ENCODE measurements at regions not wholly inside any gene's neighbourhood (a gene's known extent, or its start where the extent isn't known, plus 50 kb on each side); places are given as distances from the start of the nearest gene placed in this dataset.
A peak's percentile ranks its signal among the peaks of the same experiment; 100 is the strongest.
"Not testable (repeated sequence)": the region's sequence is repeated elsewhere in the genome, so short reads cannot be mapped to it uniquely, and the experiment has no call there.

DNA sequence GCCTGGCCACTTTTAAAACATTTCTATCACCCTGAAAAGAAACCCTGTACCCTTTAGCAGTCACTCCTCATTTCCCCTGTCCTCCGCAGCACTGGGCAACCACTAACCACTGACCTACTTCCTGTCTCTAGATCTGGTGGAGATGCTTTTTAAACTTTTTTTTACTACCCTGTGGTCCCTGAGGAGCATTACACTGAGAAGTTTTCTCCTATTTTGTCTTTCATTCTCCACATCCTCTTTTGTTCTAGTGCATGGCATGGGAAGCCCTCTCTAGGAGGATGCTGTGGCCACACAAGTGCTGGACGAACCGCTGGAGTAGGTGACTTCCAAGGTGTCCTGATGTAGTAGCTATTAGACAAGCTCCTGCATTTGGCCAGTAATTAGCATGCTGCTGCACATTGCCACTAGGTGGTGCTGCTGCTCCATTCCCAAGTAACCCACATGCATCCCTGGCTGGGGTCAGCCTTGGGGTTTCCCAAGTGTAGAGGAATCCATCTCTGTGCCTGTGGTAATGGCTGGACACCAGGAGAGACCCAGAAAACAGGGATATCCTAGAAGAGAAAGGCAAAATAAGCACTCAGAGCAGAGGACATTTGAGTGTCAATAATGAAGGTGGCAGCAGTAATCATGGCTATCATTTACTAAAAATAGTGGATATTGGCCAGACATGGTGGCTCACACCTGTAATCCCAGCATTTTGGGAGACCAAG lies 143.8 kb upstream of the CRHR1 start:
- Histone ChIP-seq H3K27ac (no peak overlapping the region), H3K4me3 (no peak overlapping the region), H3K36me3 (ENCODE audit: low read depth, missing control alignments) (no peaks in the 10 kb centered on the region), H3K9me3 (no peaks in the 10 kb centered on the region), H3K4me1 (no peaks in the 10 kb centered on the region), H3K27me3 (no peaks in the 10 kb centered on the region)
- WGBS, 2 donors: 30 to 48% methylated on average over 2 to 3 of the region's 3 CpGs
- intact Hi-C loops (cut with DNase I; ENCODE audit: low total_unique reads): loop anchor here (5.0 kb wide), 1 partner anchor 192 kb away; no protein-coding TSS in a partner anchor
- DNase-seq: peak; percentile 84
- no peak for TF ChIP-seq POLR2A (IDR thresholded peaks at IDR 0.05)
- TF ChIP-seq, protein P1, sequence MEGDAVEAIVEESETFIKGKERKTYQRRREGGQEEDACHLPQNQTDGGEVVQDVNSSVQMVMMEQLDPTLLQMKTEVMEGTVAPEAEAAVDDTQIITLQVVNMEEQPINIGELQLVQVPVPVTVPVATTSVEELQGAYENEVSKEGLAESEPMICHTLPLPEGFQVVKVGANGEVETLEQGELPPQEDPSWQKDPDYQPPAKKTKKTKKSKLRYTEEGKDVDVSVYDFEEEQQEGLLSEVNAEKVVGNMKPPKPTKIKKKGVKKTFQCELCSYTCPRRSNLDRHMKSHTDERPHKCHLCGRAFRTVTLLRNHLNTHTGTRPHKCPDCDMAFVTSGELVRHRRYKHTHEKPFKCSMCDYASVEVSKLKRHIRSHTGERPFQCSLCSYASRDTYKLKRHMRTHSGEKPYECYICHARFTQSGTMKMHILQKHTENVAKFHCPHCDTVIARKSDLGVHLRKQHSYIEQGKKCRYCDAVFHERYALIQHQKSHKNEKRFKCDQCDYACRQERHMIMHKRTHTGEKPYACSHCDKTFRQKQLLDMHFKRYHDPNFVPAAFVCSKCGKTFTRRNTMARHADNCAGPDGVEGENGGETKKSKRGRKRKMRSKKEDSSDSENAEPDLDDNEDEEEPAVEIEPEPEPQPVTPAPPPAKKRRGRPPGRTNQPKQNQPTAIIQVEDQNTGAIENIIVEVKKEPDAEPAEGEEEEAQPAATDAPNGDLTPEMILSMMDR (IDR thresholded peaks at IDR 0.05): peak; percentile 71 to 92 (median 82)

DNA sequence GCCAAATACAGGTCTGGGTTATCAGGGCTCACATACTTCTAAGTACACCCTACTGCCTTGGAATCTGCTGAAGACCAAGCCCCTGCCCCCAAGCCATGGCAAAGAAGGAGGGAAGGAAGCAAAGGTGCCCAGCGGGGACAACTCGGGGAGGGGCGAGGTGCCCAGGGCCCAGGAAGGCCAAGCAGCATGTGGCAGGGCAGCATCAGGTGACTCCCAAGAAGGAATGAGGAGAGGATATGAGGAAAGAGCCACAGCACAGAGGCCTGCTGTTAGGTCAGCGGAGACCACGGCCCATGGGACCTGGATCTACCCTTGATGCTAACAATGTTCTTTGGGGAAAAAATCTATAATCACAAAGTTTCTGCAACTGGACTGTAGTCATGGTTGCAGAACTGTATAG lies 142.6 kb upstream of the CRHR1 start:
- Histone ChIP-seq H3K27ac (no peak overlapping the region), H3K4me1 (no peaks in the 10 kb centered on the region), H3K27me3 (no peaks in the 10 kb centered on the region), H3K36me3 (ENCODE audit: low read depth, missing control alignments) (no peaks in the 10 kb centered on the region), H3K4me3 (no peak overlapping the region), H3K9me3 (no peaks in the 10 kb centered on the region)
- TF ChIP-seq, protein P1 (IDR thresholded peaks at IDR 0.05): no peak
- TF ChIP-seq POLR2A (IDR thresholded peaks at IDR 0.05): no peak
- no peak for DNase-seq
- 75 to 84% methylated on average over 5 of the region's 5 CpGs for WGBS, 2 donors
- intact Hi-C loops (cut with DNase I; ENCODE audit: low total_unique reads): loop anchor here (5.0 kb wide), 1 partner anchor 191 kb away; no protein-coding TSS in a partner anchor

DNA sequence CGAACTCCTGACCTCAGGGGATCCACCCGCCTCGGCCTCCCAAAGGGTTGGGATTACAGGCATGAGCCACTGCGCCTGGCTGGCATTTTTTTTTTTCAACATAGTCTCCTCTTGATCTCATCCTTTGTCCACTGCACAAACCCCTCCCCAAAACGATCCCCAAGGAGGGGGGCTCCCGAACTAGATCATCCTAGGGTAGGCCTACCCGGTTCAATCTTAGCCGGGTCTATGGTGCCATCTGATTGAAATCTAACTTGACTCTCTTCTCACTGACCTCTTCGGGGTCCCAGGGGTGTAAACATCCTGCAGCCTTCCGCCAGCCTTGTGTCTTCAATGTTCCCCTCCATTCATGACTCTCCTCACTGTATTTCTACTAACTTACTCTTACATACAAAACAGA lies 140.5 kb upstream of the CRHR1 start:
- H3K4me3 ChIP-seq: no peak overlapping the region
- H3K4me1 ChIP-seq: no peaks in the 10 kb centered on the region
- no peaks in the 10 kb centered on the region for H3K27me3 ChIP-seq
- H3K27ac ChIP-seq: no peak overlapping the region
- no peaks in the 10 kb centered on the region for H3K36me3 ChIP-seq (ENCODE audit: low read depth, missing control alignments)
- no peak for DNase-seq
- intact Hi-C loops (cut with DNase I; ENCODE audit: low total_unique reads): loop anchor here (5.0 kb wide), 1 partner anchor 189 kb away; no protein-coding TSS in a partner anchor
- TF ChIP-seq POLR2A (IDR thresholded peaks at IDR 0.05): no peak
- TF ChIP-seq, protein P1 (IDR thresholded peaks at IDR 0.05): no peak
- 88 to 91% methylated on average over 10 of the region's 10 CpGs for WGBS, 2 donors
- H3K9me3 ChIP-seq: no peaks in the 10 kb centered on the region

DNA sequence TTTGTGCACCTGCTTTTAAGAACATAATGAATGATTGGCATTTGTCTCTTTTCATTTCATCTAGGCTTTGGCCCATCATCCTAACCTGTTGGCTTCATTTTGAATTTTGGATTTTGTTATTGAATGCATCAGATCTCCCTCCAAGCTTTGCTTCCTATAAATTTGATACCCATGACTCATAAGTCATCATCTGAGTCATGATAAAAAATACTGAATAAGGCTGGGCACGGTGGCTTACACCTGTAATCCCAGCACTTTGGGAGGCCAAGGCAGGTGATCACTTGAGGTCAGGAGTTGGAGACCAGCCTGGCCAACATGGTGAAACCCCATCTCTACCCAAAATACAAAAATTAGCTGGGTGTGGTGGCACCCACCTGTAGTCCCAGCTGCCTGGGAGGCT lies 139.5 kb upstream of the CRHR1 start:
- not testable (repeated sequence) for H3K4me1 ChIP-seq; DNase-seq; H3K27ac ChIP-seq; H3K4me3 ChIP-seq; H3K27me3 ChIP-seq; H3K9me3 ChIP-seq; H3K36me3 ChIP-seq (ENCODE audit: low read depth, missing control alignments)
- WGBS, 2 donors: 81 to 88% methylated on average over 1 of the region's 1 CpG
- intact Hi-C loops (cut with DNase I; ENCODE audit: low total_unique reads): loop anchor here (5.0 kb wide), 1 partner anchor 188 kb away; no protein-coding TSS in a partner anchor

DNA sequence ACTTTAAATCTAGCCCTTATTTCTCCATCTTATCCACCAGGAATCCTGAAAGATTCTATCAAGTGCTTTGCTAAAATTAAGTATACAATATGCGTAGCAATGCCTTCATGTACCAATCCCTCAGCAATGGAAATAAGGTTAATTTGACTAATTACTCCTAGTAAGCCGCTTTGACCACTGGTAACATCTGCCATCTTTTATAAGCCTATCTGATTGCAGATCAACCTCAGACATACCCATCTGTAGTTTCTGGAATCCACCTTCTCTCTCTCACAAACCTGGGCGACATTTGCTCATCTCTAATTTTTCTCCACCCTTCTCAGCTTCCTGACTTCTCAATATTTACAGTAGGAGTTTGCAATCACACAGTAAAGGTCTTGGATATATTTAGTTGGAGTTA lies 138.8 kb upstream of the CRHR1 start:
- Histone ChIP-seq H3K4me1 (no peaks in the 10 kb centered on the region), H3K27ac (no peak overlapping the region), H3K4me3 (no peak overlapping the region), H3K36me3 (ENCODE audit: low read depth, missing control alignments) (no peaks in the 10 kb centered on the region), H3K9me3 (no peaks in the 10 kb centered on the region), H3K27me3 (no peaks in the 10 kb centered on the region)
- no peak for DNase-seq
- WGBS, 2 donors: 93 to 94% methylated on average over 3 of the region's 3 CpGs
- intact Hi-C loops (cut with DNase I; ENCODE audit: low total_unique reads): no loop called here
- TF ChIP-seq, protein P1 (IDR thresholded peaks at IDR 0.05): no peak
- TF ChIP-seq POLR2A (IDR thresholded peaks at IDR 0.05): no peak

Measured in testis (tissue), 2 donors.